Psoas muscle (tissue), 7 donors: ENCODE measurements at regions not wholly inside any gene's neighbourhood (a gene's known extent, or its start where the extent isn't known, plus 50 kb on each side); places are given as distances from the start of the nearest gene placed in this dataset.
"Not testable (repeated sequence)": the region's sequence is repeated elsewhere in the genome, so short reads cannot be mapped to it uniquely, and the experiment has no call there.

ENCODE experiments used
- ATAC-seq, 4 donors: fragments of 200-7000 bp; cut with Tn5 transposase; one replicate each; pipeline ENCODE4 v1.9.1; 2020; ENCODE audit warnings: moderate library complexity in 3 of 4, mild to moderate bottlenecking in 2 of 4
- DNase-seq, 2 donors: peaks; one replicate each; pipeline ENCODE4 v3.0.0-alpha.2; 2020
- H3K27ac ChIP-seq: fragments of 200-600 bp; one replicate; pipeline ENCODE4 v1.8.0; 2022
- H3K27me3 ChIP-seq, 3 donors: fragments of 200-600 bp in 1 of 3; one replicate each; pipeline versions ENCODE4 v1.6.1 to v1.8.0; 2013 to 2022; ENCODE audit warnings: low read length in 2 of 3, mild to moderate bottlenecking in 2 of 3, moderate library complexity in 1 of 3; ENCODE audit not compliant: insufficient read depth in 3 of 3
- H3K36me3 ChIP-seq, 2 donors: fragments of 200-600 bp in 1 of 2; one replicate each; pipeline versions ENCODE4 v1.6.1 to v1.8.0; 2013 to 2022; ENCODE audit warnings: low read depth in 1 of 2, mild to moderate bottlenecking in 1 of 2, moderate library complexity in 1 of 2; ENCODE audit not compliant: insufficient read depth in 1 of 2
- H3K4me1 ChIP-seq: fragments of 200-600 bp; one replicate; pipeline ENCODE4 v1.8.0; 2022
- H3K4me3 ChIP-seq: fragments of 200-600 bp; one replicate; pipeline ENCODE4 v1.8.0; 2022; ENCODE audit warnings: mild to moderate bottlenecking
- H3K9me3 ChIP-seq: fragments of 200-600 bp; one replicate; pipeline ENCODE4 v1.8.0; 2022
- CTCF ChIP-seq: fragments of 200-600 bp; IDR thresholded peaks from one replicate; pipeline ENCODE4 v1.8.0; 2022; ENCODE audit warnings: antibody characterized with exemption
- WGBS, 3 donors: extraction: QIAGEN DNeasy Blood & Tissue Kit; methylation state at CpG; one replicate each; pipeline versions ENCODE4 v1.1.6 to v1.1.7; 2013; 5-methylcytosine and 5-hydroxymethylcytosine counted together
- intact Hi-C, 2 donors: fragments of 100-400 bp; cut with DNase I; formaldehyde crosslinking; loops; one replicate each; pipeline versions ENCODE4 v1.11.0 to v1.14.2; 2022
- donor health status: healthy with polysubstance abuse.
- donor health status: DM: no; HTN: no; CAD: no; lungs with moderate emphysema.
- donor health status: Bipolar disorder and iron deficiency.
- donor health status: healthy.
- donor health status: DM: yes; HTN: yes; CAD: no.
- donor health status: DM: no; HTN: no; CAD: no.
- donor health status: DM: yes; HTN: yes; CAD: no.

GRCh38 chr14:86780876-86781510 is 1212.0 kb downstream of the GALC start:
- TF ChIP-seq CTCF: no peak

GRCh38 chr14:86780461-86780860 is 1212.5 kb downstream of the GALC start:
- no peak for ATAC-seq
- intact Hi-C loops: no loop called here
- no peak for DNase-seq
- Histone ChIP-seq H3K36me3 (no peaks in the 10 kb centered on the region), H3K4me1 (no peaks in the 10 kb centered on the region), H3K27ac (no peak overlapping the region), H3K4me3 (no peak overlapping the region), H3K27me3 (no peaks in the 10 kb centered on the region), H3K9me3 (no peaks in the 10 kb centered on the region)
- TF ChIP-seq CTCF: no peak
- 68 to 91% (median 86%) methylated on average over 2 of the region's 2 CpGs for WGBS, 3 donors

More at GRCh38 chr14:86780876-86781510, 1212.0 kb downstream of the GALC start:
- no peaks in the 10 kb centered on the region for H3K36me3 ChIP-seq
- WGBS, 3 donors: 29 to 40% (median 29%) methylated on average over 1 of the region's 1 CpG
- H3K27ac ChIP-seq: no peak overlapping the region
- ATAC-seq: no peak
- no peaks in the 10 kb centered on the region for H3K4me1 ChIP-seq
- H3K27me3 ChIP-seq: no peaks in the 10 kb centered on the region
- no peak for DNase-seq
- H3K4me3 ChIP-seq: no peak overlapping the region
- intact Hi-C loops: no loop called here
- H3K9me3 ChIP-seq: no peaks in the 10 kb centered on the region

- Histone ChIP-seq H3K4me3 (no peak overlapping the region), H3K9me3 (no peaks in the 10 kb centered on the region)
Measured at GRCh38 chr14:86779416-86779815, 1213.6 kb downstream of the GALC start.

GRCh38 chr14:86777963-86778602 is 1214.9 kb downstream of the GALC start:
- H3K27me3 ChIP-seq: no peaks in the 10 kb centered on the region
- ATAC-seq (no peak), DNase-seq (no peak)
- intact Hi-C loops: no loop called here
- no peaks in the 10 kb centered on the region for H3K36me3 ChIP-seq
- no peaks in the 10 kb centered on the region for H3K9me3 ChIP-seq
- no peak overlapping the region for H3K27ac ChIP-seq
- 83 to 90% (median 86%) methylated on average over 2 of the region's 2 CpGs for WGBS, 3 donors
- H3K4me1 ChIP-seq: no peaks in the 10 kb centered on the region
- no peak overlapping the region for H3K4me3 ChIP-seq
- TF ChIP-seq CTCF: no peak

More at GRCh38 chr14:86779416-86779815, 1213.6 kb downstream of the GALC start:
- H3K4me1 ChIP-seq: no peaks in the 10 kb centered on the region
- WGBS, 3 donors: 95 to 100% (median 98%) methylated on average over 1 of the region's 1 CpG
- no peak overlapping the region for H3K27ac ChIP-seq
- no peaks in the 10 kb centered on the region for H3K36me3 ChIP-seq
- DNase-seq (no peak), ATAC-seq (no peak)
- H3K27me3 ChIP-seq: no peaks in the 10 kb centered on the region
- intact Hi-C loops: no loop called here
- no peak for TF ChIP-seq CTCF

GRCh38 chr14:86775896-86776295 is 1217.1 kb downstream of the GALC start:
- H3K27ac ChIP-seq, intact Hi-C loops, H3K4me1 ChIP-seq, ATAC-seq, H3K9me3 ChIP-seq, H3K36me3 ChIP-seq, H3K27me3 ChIP-seq, DNase-seq, H3K4me3 ChIP-seq: not testable (repeated sequence)
- WGBS, 3 donors: 82 to 90% (median 87%) methylated on average over 3 of the region's 3 CpGs
